ENCODE measurements at regions not wholly inside any gene's neighbourhood (a gene's known extent, or its start where the extent isn't known, plus 50 kb on each side); places are given as distances from the start of the nearest gene placed in this dataset.
A peak's percentile ranks its signal among the peaks of the same experiment; 100 is the strongest.

DNA sequence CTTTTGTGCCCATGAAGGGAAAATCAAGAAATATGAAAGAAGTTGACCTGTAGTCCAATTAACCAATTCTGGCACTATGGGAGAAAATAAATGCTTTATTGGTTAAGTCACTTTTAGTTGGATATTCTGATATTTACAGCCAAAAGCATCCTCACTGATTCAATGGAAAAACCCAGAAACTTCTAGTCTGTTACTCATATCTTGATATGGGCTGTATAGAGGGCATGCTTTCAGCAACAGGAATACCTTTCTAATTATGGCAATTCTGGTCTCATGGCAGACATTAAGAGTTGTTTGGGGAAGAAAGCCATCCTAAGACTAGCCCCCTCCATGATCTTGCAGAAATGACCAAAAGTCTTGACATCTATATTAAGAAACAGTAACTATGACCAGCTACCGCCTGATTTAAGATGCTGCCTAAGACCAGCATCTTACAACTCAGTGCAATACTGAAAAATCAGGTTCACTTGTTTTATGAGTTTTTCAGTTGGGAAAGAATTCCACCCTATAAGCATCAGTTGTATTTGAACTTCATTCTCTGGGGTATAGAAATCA is 91.5 kb upstream of the VAV3 start:
- Mint-ChIP-seq H3K27ac (no peak overlapping the region), H3K36me3 (peaks cover 0 to 4% (median 0%) of the 10 kb centered on the region in 3 donors), H3K9me3 (peaks cover under 1% of the 10 kb centered on the region in 5 donors), H3K4me1 (no peaks in the 10 kb centered on the region), H3K27me3 (peaks cover 7 to 10% of the 10 kb centered on the region in 2 donors), H3K4me3 (no peak overlapping the region)
- Histone ChIP-seq H3K27me3 (ENCODE audit: insufficient read depth, low read length, poor library complexity, severe bottlenecking) (no peaks in the 10 kb centered on the region), H3K9me3 (ENCODE audit: low read length) (no peaks in the 10 kb centered on the region), H3K27ac (ENCODE audit: low read depth, low read length) (no peak overlapping the region), H3K4me3 (ENCODE audit: low read length) (no peak overlapping the region), H3K36me3 (ENCODE audit: insufficient read depth, low read length) (no peaks in the 10 kb centered on the region), H3K4me1 (ENCODE audit: insufficient read depth, low read length) (no peaks in the 10 kb centered on the region)
- ChIA-PET CTCF (interaction anchor here (1.3 kb wide), 1 partner anchor 24 kb away, joined by 4 read pairs; no protein-coding TSS in a partner anchor), POLR2A (no interaction called here)
- no peak for DNase-seq

DNA sequence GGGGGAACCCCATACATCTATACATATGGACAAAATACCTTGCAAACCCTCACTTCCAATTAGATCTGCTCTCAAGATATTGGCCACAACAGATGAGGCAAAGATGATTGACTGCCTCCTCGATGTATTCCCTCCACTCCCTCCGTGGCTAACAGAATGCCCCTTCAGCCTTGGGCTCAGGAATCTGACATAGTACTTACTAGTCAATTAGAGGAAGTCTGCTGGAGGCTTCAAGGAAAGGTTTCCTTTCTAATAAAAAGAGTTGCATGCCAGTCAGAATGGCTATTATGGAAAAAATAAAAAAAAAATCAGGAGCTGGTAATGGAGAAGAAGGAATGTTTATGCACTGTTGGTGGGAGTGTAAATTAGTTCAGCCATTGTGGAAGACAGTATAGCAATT is 90.4 kb upstream of the VAV3 start:
- Mint-ChIP-seq H3K27ac (no peak overlapping the region), H3K36me3 (peaks cover 0 to 3% (median 0%) of the 10 kb centered on the region in 3 donors)

DNA sequence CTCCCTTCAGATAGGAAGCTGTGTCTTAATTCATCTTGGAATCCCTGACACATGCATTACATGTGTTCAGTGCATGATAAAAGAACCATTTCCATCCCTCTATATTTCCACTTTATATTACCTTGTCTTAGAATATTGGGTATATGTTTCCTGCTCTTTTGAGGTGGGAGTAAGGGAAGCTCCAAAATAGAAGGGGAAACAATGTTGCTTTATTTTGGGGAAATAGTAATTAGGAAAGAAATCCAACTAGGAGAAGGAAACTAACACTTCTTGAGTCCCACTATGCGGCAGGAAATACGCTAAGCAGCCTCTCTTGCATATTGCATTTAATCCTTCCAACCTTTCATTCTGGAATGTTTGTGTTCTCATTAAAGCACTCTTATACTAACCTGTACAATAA is 89.4 kb upstream of the VAV3 start:
- Mint-ChIP-seq H3K27me3 (peaks cover 8 to 16% of the 10 kb centered on the region in 2 donors), H3K4me1 (peaks cover 0 to 19% (median 17%) of the 10 kb centered on the region in 3 donors), H3K9me3 (no peaks in the 10 kb centered on the region), H3K4me3 (no peak overlapping the region), H3K27ac (no peak overlapping the region), H3K36me3 (peaks cover 0 to 6% (median 0%) of the 10 kb centered on the region in 3 donors)
- ChIA-PET POLR2A (no interaction called here), CTCF (no interaction called here)
- no peaks in the 10 kb centered on the region for H3K9me3 ChIP-seq (ENCODE audit: low read length)
- H3K27me3 ChIP-seq (ENCODE audit: insufficient read depth, low read length, poor library complexity, severe bottlenecking), result no peaks in the 10 kb centered on the region
- H3K4me1 ChIP-seq (ENCODE audit: insufficient read depth, low read length), result peaks cover 18% of the 10 kb centered on the region
- H3K27ac ChIP-seq (ENCODE audit: low read depth, low read length), result no peak overlapping the region
- no peak overlapping the region for H3K4me3 ChIP-seq (ENCODE audit: low read length)
- no peaks in the 10 kb centered on the region for H3K36me3 ChIP-seq (ENCODE audit: insufficient read depth, low read length)
- DNase-seq, result no peak

More for the DNA sequence above, 90.4 kb upstream of the VAV3 start:
- Mint-ChIP-seq H3K27me3 (peaks cover 7 to 9% of the 10 kb centered on the region in 2 donors), H3K4me3 (no peak overlapping the region), H3K9me3 (no peaks in the 10 kb centered on the region), H3K4me1 (peaks cover 0 to 9% (median 7%) of the 10 kb centered on the region in 3 donors)
- no peak overlapping the region for H3K4me3 ChIP-seq (ENCODE audit: low read length)
- no peaks in the 10 kb centered on the region for H3K36me3 ChIP-seq (ENCODE audit: insufficient read depth, low read length)
- no peak overlapping the region for H3K27ac ChIP-seq (ENCODE audit: low read depth, low read length)
- DNase-seq, result no peak
- POLR2A ChIA-PET, result no interaction called here
- H3K4me1 ChIP-seq (ENCODE audit: insufficient read depth, low read length), result peaks cover 8% of the 10 kb centered on the region
- H3K9me3 ChIP-seq (ENCODE audit: low read length), result no peaks in the 10 kb centered on the region
- no peaks in the 10 kb centered on the region for H3K27me3 ChIP-seq (ENCODE audit: insufficient read depth, low read length, poor library complexity, severe bottlenecking)
- CTCF ChIA-PET, result no interaction called here

DNA sequence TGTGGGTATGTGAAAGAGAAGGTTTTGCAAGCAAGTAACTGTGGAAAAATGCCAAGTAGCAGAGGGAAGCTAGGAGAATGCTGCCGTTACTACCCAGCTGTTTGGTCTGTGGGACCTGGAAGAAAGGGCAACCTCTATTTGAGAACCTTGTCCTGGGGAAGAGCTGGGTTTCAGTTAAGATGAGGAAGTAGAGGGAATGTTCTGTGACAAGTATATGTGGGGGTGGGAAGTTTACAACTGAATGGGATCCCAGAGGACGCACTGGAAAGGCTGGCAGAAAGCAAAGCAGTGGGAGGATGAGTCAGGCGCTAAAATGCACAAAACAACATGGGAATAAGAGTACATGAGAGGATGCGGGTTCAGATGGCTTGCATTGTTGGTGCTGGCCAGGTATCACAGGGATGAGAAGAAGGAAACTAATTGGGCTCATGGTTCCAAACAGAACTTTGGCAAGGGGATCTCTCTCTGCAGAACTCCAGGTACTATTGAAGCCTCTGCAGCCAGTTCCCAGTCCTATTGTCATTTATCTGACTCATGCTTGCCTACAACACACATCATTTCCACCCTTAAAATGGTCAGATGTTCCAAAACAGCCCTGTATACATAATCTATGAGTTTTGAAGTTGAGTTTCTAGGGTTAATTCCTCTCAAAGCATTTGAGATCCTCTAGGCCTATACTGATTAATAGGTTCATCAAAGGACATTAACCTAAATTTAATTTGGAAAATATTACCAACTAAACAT is 88.5 kb upstream of the VAV3 start:
- no peaks in the 10 kb centered on the region for H3K9me3 ChIP-seq (ENCODE audit: low read length)
- Mint-ChIP-seq H3K9me3 (no peaks in the 10 kb centered on the region), H3K27ac (no peak overlapping the region), H3K36me3 (peaks cover 0 to 7% (median 0%) of the 10 kb centered on the region in 3 donors), H3K27me3 (peaks cover 6 to 20% of the 10 kb centered on the region in 2 donors), H3K4me1 (peaks cover 0 to 28% (median 20%) of the 10 kb centered on the region in 3 donors), H3K4me3 (no peak overlapping the region)
- CTCF ChIA-PET, result no interaction called here
- DNase-seq, result no peak
- H3K36me3 ChIP-seq (ENCODE audit: insufficient read depth, low read length), result no peaks in the 10 kb centered on the region
- POLR2A ChIA-PET, result no interaction called here
- H3K27ac ChIP-seq (ENCODE audit: low read depth, low read length), result no peak overlapping the region
- H3K27me3 ChIP-seq (ENCODE audit: insufficient read depth, low read length, poor library complexity, severe bottlenecking), result no peaks in the 10 kb centered on the region
- peaks cover 28% of the 10 kb centered on the region for H3K4me1 ChIP-seq (ENCODE audit: insufficient read depth, low read length)
- no peak overlapping the region for H3K4me3 ChIP-seq (ENCODE audit: low read length)

DNA sequence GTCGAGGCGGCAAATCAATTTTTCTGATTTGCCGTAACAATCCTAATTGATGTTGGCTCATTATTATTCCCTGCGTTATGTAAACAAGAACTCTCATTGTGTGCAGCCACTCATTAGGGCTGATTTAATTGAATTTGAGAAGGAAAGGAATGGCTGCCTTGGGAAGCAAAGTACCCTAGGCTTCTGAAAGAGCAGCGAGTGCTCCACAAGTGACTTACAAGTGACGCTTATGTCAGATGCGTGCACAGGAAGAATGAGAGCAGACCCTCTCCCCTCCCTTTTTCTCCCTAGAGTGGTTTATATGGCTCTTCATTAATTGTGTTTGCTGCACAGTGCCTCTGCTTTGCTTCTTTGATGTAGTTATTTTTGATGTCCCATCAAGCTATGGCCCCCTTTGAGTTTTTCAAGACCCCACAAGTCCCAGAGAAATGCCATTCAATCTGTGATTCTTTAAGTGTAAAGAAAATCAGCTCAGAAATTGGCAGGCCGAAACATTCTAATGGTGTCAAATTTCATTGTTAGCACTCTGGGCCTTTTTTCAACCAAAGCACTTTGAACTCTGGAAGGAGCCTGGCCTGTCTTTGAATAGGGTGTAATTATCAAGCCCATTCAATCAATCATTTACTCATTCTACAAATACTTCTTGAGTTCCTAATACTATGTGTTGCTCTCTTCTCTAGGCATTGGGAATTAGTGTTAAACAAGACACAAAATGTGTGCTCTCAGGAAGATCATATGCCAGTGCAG is 86.8 kb upstream of the VAV3 start:
- H3K36me3 ChIP-seq (ENCODE audit: insufficient read depth, low read length), result no peaks in the 10 kb centered on the region
- no peaks in the 10 kb centered on the region for H3K9me3 ChIP-seq (ENCODE audit: low read length)
- H3K4me1 Mint-ChIP-seq, result peaks cover 0 to 28% (median 20%) of the 10 kb centered on the region in 3 donors
- ChIA-PET POLR2A (no interaction called here), CTCF (no interaction called here)
- no peak overlapping the region for H3K4me3 Mint-ChIP-seq
- peaks cover 30% of the 10 kb centered on the region for H3K4me1 ChIP-seq (ENCODE audit: insufficient read depth, low read length)
- no peaks in the 10 kb centered on the region for H3K27me3 ChIP-seq (ENCODE audit: insufficient read depth, low read length, poor library complexity, severe bottlenecking)
- no peak overlapping the region for H3K27ac ChIP-seq (ENCODE audit: low read depth, low read length)
- no peak overlapping the region for H3K4me3 ChIP-seq (ENCODE audit: low read length)
- H3K27ac Mint-ChIP-seq, result no peak overlapping the region
- H3K9me3 Mint-ChIP-seq, result no peaks in the 10 kb centered on the region
- H3K27me3 Mint-ChIP-seq, result peaks cover 3 to 31% of the 10 kb centered on the region in 2 donors
- no peak for DNase-seq
- peaks cover 0 to 7% (median 0%) of the 10 kb centered on the region in 3 donors for H3K36me3 Mint-ChIP-seq

DNA sequence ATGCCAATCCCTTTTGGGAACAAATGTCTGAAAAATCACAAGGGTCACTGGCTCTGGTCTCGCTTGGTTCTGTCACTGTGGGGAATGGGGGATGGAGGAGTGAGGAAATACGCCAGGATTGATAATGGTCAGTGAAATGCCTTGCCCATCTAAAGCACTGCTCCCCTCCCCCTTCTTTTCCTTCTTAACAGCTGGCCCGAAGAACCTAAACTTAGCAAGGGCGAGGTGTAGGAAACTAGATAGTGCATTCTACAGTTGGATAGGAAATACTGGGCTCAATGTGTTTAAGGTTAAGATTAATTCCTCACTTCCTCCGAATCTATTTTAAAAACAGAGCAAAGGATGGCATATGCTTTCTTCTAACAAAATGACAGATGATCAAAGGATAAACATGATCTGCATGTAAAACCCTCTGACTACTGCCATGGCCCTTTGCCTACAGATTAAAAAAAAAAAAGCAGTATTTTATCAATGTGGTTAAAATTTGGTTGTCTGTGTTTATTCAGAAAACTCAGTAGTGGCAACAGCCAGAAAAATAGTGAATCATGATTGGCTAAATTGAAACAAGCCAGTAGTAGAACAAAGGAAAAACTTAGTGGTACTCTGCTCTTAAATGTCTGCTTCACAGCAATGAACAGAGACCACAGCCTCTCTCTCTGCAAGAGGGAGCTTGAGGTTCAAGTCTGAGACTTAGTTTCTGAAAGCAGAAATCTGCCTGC is 86.1 kb upstream of the VAV3 start:
- POLR2A ChIA-PET, result no interaction called here
- Mint-ChIP-seq H3K4me1 (peaks cover 0 to 28% (median 20%) of the 10 kb centered on the region in 3 donors), H3K27ac (no peak overlapping the region), H3K36me3 (peaks cover 0 to 7% (median 0%) of the 10 kb centered on the region in 3 donors), H3K27me3 (peaks cover 4 to 33% of the 10 kb centered on the region in 2 donors), H3K4me3 (no peak overlapping the region), H3K9me3 (no peaks in the 10 kb centered on the region)
- CTCF ChIA-PET, result no interaction called here
- Histone ChIP-seq H3K27ac (ENCODE audit: low read depth, low read length) (no peak overlapping the region), H3K4me1 (ENCODE audit: insufficient read depth, low read length) (peaks cover 30% of the 10 kb centered on the region), H3K4me3 (ENCODE audit: low read length) (no peak overlapping the region), H3K36me3 (ENCODE audit: insufficient read depth, low read length) (no peaks in the 10 kb centered on the region), H3K9me3 (ENCODE audit: low read length) (no peaks in the 10 kb centered on the region), H3K27me3 (ENCODE audit: insufficient read depth, low read length, poor library complexity, severe bottlenecking) (no peaks in the 10 kb centered on the region)
- peak in 2 of 5 donors; percentile 9 to 55 for DNase-seq

DNA sequence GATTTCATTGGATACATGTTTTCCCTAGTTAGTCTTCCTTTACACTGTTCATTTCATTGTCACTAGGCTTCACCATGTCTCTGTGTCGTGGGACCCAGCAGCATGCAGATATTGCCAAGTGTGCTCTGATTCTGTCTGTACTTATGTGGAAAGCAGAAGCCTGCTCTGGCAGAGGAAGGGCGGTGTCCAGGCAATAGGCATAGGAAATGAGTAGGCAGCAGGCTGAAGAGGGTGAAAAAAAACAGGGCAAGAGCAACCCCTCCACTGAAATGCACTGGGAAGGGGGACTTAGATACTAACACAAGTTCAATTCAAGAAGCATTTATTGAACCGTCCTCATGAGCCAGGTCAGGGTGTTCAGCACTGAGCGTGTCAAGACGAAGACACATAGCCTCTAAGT is 85.2 kb upstream of the VAV3 start:
- ChIA-PET POLR2A (no interaction called here), CTCF (no interaction called here)
- peaks cover 0 to 30% (median 20%) of the 10 kb centered on the region in 3 donors for H3K4me1 Mint-ChIP-seq
- Histone ChIP-seq H3K4me1 (ENCODE audit: insufficient read depth, low read length) (peaks cover 30% of the 10 kb centered on the region), H3K27ac (ENCODE audit: low read depth, low read length) (no peak overlapping the region), H3K36me3 (ENCODE audit: insufficient read depth, low read length) (no peaks in the 10 kb centered on the region), H3K27me3 (ENCODE audit: insufficient read depth, low read length, poor library complexity, severe bottlenecking) (no peaks in the 10 kb centered on the region), H3K9me3 (ENCODE audit: low read length) (no peaks in the 10 kb centered on the region), H3K4me3 (ENCODE audit: low read length) (no peak overlapping the region)
- no peaks in the 10 kb centered on the region for H3K9me3 Mint-ChIP-seq
- DNase-seq, result no peak
- peak overlapping the region in 1 of 7 donors; percentile 26 for H3K4me3 Mint-ChIP-seq
- peaks cover 2 to 26% of the 10 kb centered on the region in 2 donors for H3K27me3 Mint-ChIP-seq
- H3K36me3 Mint-ChIP-seq, result peaks cover 0 to 7% (median 0%) of the 10 kb centered on the region in 3 donors
- peak overlapping the region in 1 of 8 donors; percentile 48 for H3K27ac Mint-ChIP-seq
